WTC11 (cell line): ENCODE measurements at regions not wholly inside any gene's neighbourhood (a gene's known extent, or its start where the extent isn't known, plus 50 kb on each side); places are given as distances from the start of the nearest gene placed in this dataset.

Experiments used
- ATF2 ChIP-seq: sonication (generic); formaldehyde crosslinking; IDR thresholded peaks from 2 replicates; pipeline ENCODE4 v1.8.1; 2022; ENCODE audit warnings: low read depth, missing genetic modification reagents, borderline replicate concordance
- ATF3 ChIP-seq: sonication (generic); formaldehyde crosslinking; conservative IDR thresholded peaks from 2 replicates; pipeline ENCODE4 v1.8.1; 2022; ENCODE audit warnings: mild to moderate bottlenecking, missing genetic modification reagents
- CREB1 ChIP-seq: sonication (generic); formaldehyde crosslinking; IDR thresholded peaks from 2 replicates; pipeline ENCODE4 v1.8.0; 2023; ENCODE audit warnings: mild to moderate bottlenecking, missing genetic modification reagents
- CTCF ChIP-seq: fragments of 200-600 bp; IDR thresholded peaks from 2 replicates; pipeline ENCODE4 v1.8.0; 2022; ENCODE audit warnings: antibody characterized with exemption
- E2F4 ChIP-seq: sonication (generic); formaldehyde crosslinking; IDR thresholded peaks from 2 replicates; pipeline ENCODE4 v1.8.1; 2022; ENCODE audit warnings: low read depth, mild to moderate bottlenecking, moderate library complexity, missing genetic modification reagents, borderline replicate concordance
- FOXK1 ChIP-seq: sonication (generic); formaldehyde crosslinking; IDR thresholded peaks from 2 replicates; pipeline ENCODE4 v1.8.0; 2022; ENCODE audit warnings: mild to moderate bottlenecking, moderate library complexity, missing genetic modification reagents
- IRF1 ChIP-seq: sonication (generic); formaldehyde crosslinking; IDR thresholded peaks from 2 replicates; pipeline ENCODE4 v1.8.0; 2023; ENCODE audit warnings: missing genetic modification reagents
- MAX ChIP-seq: sonication (generic); formaldehyde crosslinking; IDR thresholded peaks from 2 replicates; pipeline ENCODE4 v1.8.0; 2022; ENCODE audit warnings: mild to moderate bottlenecking, missing genetic modification reagents
- NR2C2 ChIP-seq: sonication (generic); formaldehyde crosslinking; IDR thresholded peaks from 2 replicates; pipeline ENCODE4 v1.8.0; 2022; ENCODE audit warnings: mild to moderate bottlenecking, missing genetic modification reagents
- USF2 ChIP-seq: sonication (generic); formaldehyde crosslinking; IDR thresholded peaks from 2 replicates; pipeline ENCODE4 v1.8.1; 2023; ENCODE audit warnings: mild to moderate bottlenecking, missing genetic modification reagents, moderate library complexity
- ZBTB43 ChIP-seq: sonication (generic); formaldehyde crosslinking; IDR thresholded peaks from 2 replicates; pipeline ENCODE4 v1.8.1; 2023; ENCODE audit warnings: mild to moderate bottlenecking, missing genetic modification reagents
- ZNF512 ChIP-seq: sonication (generic); formaldehyde crosslinking; IDR thresholded peaks from 2 replicates; pipeline ENCODE4 v1.8.1; 2022; ENCODE audit warnings: missing genetic modification reagents, borderline replicate concordance
- ZSCAN18 ChIP-seq: fragments of 250-450 bp; sonication (Bioruptor Pico); IDR thresholded peaks from 2 replicates; pipeline ENCODE4 v2.1.2; 2022; ENCODE audit warnings: mild to moderate bottlenecking, moderate library complexity

GRCh38 chr9:86408121-86408520 lies 53.9 kb upstream of the TUT7 start:
- no peak for TF ChIP-seq FOXK1 (CRISPR knock-in tag)
- TF ChIP-seq CTCF = no peak
- no peak for TF ChIP-seq USF2
- no peak for TF ChIP-seq MAX (CRISPR knock-in tag)
- TF ChIP-seq ATF2 (CRISPR knock-in tag) = no peak
- TF ChIP-seq NR2C2 (CRISPR knock-in tag) = no peak
- no peak for TF ChIP-seq E2F4 (CRISPR knock-in tag)
- TF ChIP-seq CREB1 = no peak
- no peak for TF ChIP-seq ATF3 (CRISPR knock-in tag)
- no peak for TF ChIP-seq ZNF512 (CRISPR knock-in tag)
- no peak for TF ChIP-seq IRF1 (CRISPR knock-in tag)
- no peak for TF ChIP-seq ZBTB43 (CRISPR knock-in tag)
- no peak for TF ChIP-seq ZSCAN18 (CRISPR knock-in tag)
